Hepatic stellate cell (primary cell): ENCODE measurements at regions not wholly inside any gene's neighbourhood (a gene's known extent, or its start where the extent isn't known, plus 50 kb on each side); places are given as distances from the start of the nearest gene placed in this dataset.

Experiments used
- DNase-seq: peaks from one replicate; pipeline ENCODE4 v3.0.0; 2011; ENCODE audit warnings: low spot score

DNA sequence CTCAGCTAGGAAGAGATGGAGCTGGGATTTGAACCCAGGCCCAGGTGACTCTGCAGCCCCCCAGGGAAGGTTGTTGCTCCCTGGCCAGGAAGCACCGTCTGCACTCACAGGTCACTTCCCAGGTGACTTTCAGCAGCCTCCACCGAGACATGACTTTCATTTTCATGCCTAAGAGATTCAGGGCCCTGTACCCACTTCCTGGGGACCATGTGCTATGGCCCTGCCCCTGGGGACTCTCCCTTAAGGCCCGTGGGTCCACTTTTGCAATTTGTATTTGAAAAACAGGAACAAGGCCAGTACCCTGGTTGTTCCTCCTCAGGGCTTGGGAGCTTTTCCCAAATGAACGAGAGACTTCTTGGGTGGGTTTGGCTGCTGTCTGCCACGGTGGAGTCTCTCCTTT, 191.0 kb downstream of the IRF8 start:
- DNase-seq = no peak

DNA sequence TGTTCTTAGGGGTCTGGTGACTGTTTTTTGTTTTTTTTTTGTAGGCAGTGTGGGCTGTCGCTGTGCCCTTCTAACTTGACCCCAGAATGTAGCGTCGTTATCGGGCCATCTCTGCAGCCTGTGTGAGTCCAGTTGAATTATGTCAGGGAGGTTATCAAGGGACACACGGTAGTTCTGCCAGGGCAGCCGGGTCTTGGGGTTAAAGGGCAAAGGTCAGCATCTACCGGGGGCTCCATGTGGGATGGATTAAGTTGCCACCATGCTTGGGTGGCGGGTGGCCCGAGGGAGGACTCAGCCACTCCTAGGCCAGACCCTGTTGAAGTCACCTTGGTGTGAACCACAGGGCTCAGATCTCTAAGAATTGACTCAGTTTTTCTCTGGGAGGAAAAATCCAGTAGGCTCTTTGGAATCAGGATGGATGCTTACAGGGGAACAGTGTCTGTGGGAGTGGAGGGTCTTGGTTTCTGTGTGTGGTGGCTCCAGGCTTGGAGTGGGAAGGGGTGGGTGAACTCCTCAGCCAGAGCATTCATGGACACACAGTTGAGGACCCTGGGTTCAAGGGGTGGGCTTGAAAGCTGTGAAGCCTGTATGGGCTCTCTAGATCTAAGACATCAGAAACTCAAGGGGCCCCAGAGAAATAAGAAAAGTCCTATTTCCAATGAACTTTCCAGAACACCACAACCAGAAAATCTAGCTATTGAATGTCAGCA, 191.7 kb downstream of the IRF8 start:
- no peak for DNase-seq

DNA sequence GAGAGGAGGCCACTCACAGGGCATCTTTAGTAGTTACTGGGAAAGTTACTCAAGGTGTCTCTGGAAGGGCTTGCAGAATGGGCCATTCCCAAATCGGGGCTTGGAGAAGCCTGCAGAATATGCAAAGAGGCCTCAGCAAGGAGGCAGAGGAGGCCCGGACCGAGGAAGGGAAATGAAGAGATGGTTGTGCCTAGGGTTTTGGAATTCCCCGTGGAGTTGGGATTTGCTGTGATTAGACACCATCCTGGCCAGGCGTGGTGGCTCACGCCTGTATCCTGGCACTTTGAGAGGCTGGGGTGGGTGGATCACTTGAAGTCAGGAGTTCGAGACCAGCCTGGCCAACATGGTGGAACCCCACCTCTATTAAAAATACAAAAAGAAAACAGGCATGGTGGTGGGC, 193.0 kb downstream of the IRF8 start:
- DNase-seq = no peak

DNA sequence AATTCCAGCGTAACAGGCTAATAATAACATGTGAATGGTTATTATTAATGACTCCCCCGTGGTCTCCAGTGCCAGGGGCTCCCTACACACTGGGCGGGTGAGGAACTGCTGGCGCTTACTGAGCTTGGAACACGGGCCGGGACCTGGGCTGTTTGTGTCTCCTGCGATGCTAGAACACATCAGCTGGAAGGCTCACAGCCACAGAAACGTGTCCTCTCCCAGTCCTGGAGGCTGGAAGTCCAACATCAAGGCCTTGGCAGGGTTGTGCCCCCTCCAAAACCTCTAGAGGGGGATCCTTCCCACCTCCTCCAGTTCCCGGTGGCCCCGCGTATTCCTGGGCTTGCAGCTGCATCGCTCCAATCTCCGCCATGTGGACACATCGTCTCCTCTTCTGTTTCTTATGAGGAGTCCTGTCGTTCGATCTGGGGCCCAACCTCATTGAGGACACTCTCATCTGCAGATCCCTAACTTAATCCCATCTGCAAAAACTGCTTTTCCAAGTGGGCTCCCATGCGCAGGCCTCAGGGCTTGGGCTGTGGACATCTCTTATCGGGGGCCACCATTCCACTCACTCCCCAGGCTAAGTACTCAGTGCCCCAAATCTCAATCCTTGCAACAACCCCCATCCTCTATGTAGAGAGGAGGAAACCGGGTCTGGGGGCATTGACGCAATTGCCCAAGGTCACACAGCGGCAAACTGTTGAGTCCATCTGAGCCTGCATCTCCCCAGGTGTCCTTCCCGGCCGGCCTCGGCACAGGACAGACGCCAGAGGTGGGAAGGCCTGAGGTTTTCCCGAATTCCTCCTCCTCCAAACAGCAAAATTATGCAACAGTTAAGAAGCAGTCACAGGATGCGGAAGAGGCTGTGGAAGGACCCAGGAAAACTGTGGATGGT, 193.9 kb downstream of the IRF8 start:
- DNase-seq = no peak

DNA sequence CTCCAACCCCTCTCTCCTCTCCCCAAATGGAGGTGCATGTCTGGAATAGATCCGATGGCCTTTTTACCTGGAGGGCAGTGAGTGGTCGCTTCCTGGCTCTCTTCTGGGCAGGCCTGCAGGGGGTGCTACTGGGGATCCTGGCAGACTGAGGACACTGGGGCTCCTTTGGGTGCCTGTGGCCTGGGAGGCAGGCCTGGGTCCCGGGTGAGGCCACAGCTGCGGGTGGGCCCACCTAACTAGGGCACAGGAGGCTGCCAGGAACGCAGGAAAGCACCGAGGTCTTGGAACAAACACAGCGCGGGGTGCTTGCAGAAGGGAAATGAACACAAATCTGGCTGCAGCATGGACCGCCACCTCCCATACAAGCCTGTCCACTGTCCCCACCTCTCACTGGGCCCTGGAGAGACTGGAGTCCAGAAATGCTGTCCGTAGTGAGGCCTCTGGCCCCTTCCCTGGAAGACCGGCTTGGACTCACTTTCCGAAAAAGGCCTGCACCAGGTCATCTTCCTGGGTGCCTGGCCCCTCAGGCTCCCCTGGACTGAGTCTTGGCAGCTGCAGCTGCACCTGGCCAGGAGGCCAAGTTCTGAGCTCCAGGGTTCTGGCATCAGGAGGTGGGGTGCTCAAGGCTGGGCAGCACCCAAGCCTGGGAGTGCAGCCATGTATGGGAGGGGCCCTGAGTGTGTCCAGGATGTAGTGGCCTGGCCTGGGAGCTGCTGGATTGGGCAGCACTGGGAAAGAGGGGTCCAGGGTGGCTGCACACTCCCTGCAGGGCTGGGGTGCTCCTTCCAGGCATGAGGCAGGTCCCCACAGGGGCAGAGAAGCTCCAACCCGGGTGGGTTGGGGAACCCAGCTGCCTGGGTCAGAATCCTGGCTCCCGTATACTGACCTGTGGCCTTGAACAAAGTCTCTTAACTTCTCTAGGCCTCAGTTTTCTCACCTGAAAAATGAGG, 195.1 kb downstream of the IRF8 start:
- DNase-seq = no peak

DNA sequence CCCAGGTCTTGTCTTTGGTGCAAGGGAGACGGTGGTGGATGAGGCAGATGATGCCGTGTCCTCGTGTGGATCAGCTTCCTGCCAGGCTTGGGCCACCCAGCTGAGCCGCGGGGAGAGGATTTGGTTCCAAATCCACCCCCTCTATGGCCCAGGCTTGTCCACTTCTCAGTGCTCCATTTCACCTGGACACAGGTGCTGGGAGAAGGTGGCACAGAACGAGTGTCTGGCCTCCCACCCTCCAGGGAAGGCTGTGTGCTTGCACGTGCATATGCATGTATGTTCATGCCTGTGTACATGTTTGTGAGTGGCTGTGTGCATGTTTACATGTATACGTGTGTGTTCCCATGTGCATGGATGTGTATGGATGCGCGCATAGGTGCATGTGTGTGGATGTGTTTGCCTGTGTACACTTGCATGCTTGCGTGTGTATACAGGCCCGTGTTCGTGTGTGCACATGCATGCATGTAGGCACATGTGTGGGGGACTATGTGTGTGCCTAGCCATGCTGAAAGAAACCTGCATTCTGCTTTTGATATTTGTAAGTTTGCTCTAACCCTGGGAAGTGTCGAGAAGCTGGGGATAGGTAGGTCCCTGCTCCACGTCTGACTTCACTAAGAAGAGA, 196.3 kb downstream of the IRF8 start:
- no peak for DNase-seq

DNA sequence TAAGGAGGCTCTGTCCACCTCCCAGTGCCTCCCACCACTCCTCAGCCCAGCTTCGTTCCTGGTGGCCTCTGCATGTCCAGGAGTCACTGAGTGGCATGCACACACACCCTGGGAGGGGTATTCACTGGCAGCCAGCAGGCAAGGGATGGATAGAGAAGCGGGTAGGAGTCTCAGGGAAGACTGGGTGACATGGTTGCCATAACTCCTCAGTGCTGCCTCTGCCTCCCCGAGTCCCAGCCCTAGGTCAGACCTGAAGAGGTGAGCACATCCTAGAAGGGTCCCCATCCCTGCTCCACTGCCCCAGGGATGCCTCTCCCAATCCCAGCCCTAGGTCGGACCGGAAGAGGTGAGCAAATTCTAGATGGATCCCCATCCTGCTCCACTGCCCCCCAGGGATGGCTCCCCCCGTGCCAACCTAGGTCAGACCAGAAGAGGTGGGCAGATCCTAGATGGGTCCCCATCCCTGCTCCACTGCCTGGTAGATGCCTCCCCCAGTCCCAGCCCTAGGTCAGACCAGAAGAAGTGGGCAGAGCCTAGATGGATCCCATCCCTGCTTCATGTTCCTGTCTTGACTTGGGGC, 197.0 kb downstream of the IRF8 start:
- no peak for DNase-seq

DNA sequence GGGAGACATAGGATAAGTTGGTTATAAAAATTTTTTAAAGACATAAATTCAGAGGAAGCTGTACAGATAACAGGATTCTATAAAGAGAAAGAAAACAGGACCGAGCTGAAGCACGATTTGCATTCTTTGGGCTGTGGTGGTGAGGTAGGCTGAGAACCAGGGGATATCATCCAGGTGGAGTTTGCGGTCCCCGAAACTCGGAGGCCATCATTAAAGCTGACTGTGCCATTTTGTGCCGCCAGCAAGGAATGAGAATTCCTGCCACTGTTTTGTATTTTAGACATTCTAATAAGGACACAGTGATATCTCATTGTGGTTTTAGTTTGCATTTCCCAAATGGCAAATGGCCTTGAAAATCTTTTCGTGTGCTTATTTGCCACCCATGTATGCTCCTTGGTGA, 197.9 kb downstream of the IRF8 start:
- no peak for DNase-seq

DNA sequence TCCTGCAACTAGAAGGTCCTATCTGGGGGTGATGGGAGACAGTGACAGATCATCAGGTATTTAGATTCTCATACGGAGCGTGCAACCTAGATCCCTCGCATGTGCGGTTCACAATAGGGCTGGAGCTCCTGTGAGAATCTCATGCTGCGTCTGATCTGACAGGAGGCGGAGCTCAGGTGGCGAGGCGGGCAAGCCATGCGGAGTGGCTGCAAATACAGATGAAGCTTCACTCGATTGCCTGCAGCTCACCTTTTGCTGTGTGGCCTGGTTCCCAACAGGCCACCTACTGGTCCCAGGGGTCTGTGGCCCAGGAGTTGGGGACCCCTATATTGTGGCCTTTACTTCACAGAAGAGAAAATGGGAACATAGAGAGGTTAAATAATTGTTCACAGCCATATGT, 200.4 kb downstream of the IRF8 start:
- DNase-seq = no peak

DNA sequence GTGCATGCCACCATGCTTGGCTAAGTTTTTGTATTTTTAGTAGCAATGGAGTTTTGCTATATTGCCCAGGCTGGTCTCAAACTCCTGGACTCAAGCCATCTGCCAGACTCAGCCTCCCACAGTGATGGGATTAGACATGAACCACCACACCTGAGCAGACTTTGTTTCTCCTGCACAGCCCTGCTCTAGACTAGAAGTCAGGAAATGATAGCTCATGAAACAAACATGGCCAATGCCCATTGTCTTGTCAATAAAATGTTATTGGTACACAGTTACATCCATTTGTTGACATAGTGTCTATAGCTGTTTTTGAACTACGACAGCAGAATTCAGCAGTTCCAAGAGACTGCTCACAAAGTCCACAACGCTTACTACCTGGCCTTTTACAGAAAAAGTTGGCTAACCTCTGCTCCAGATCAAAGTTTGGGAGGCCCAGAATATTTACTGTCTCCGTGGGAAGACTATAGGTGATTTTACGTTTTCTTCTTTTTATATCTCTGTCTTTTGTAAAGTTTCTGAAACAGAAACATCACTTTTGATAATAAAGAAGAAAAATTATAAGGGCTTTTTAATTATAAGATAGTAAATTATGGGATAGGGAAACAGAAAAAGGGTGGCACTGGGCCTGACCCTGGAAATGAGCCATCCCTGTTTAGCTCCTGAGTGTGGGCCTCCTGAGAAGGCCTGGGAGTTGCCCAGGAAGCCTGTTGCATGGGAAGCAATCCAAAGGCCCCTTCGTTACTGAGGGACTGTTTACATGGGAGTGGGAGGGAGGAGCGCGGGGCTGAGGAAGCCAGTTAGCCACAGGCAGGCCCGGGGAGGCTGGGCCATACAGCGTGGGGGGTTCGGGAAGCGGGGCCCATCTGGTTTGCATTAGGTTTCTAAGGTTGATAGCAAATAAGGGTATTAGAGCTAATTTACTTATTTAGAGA, 201.5 kb downstream of the IRF8 start:
- no peak for DNase-seq

DNA sequence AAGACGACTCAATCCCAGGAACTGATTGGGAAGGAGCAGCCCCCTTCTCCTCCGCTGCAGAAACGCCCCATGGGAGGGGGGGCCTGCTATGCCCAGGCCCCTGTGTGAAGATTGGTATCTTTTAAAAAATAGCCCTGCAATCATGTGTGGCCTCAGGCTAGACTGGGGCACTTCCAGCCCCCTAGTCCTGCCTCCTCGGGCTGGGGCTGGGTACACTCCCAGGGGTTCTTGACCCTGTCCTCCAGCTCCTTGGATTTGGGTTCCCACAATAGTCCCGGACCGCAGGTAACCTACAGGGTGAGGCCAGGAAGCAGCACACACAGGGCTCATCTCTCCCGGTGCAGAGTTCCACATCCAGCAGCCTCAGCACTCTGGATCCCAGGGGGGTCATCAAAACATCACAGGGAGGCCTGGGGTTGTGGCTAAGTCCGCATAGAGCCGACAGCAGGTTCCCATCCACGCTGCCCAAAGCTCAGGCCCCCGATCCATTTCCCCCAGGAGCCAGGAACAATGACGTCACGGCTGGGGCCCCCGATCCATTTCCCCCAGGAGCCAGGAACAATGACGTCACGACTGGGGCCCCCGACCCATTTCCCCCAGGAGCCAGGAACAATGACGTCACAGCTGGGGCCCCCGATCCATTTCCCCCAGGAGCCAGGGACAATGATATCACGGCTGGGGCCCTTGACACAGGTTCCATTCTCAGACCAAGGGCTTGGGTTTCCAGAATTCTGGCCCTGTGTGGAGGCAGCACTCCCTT, 202.4 kb downstream of the IRF8 start:
- DNase-seq = no peak

DNA sequence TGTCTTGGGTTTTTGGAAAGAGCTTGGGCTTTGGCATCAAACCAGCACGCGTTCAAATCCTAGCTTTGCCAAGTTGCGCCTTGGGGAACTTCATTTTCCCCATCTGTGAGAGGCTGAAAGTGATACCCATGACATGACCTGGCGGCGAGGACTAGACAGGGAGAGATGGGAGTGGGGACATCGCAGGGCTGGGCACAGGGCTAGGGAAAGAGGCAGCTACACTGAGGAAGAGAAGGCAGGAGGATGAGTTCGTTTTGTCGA, 202.9 kb downstream of the IRF8 start:
- no peak for DNase-seq

DNA sequence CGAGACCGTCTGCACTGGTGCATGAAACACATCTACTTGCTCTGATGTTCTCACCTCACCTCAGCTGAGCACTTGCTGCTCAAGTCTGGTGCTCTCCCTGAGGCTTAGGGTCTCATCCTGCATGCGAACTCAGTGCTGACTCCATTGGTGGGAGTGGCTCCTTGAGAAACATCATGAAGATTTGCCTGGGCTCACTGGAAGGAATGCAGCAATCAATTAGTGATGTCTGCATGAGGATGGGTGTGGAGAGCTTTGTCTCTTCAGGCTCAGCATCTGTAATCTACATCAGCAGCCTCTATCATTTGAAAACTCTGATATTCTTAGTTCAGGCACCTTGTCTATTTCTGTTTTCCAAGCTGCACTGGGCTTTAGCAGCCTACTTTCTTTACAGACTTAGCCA, 204.4 kb downstream of the IRF8 start:
- no peak for DNase-seq

DNA sequence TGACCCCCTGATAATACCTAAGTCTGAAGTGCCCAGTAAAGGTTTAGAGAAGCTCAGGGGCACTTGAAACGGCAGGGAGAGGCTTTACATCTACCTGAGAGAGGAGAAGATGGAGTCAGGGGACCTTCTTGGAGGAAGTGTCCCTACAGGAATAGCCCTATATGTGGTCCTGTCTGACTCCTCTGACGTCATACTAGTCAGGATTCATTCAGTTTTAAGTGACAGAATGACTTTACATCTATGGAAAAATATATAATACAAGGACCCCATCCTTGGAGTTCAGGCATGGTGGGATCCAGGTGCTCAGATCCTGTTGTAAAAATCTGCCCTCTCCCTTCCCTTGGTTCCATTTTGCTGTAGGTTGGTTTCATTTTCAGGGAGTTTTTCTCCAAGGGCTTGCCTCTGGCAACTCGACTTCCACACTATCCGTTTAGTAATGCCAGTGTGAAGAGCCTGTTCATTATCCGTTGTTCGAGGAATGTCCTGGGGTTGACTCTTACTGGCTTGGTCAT, 205.6 kb downstream of the IRF8 start:
- DNase-seq = no peak

DNA sequence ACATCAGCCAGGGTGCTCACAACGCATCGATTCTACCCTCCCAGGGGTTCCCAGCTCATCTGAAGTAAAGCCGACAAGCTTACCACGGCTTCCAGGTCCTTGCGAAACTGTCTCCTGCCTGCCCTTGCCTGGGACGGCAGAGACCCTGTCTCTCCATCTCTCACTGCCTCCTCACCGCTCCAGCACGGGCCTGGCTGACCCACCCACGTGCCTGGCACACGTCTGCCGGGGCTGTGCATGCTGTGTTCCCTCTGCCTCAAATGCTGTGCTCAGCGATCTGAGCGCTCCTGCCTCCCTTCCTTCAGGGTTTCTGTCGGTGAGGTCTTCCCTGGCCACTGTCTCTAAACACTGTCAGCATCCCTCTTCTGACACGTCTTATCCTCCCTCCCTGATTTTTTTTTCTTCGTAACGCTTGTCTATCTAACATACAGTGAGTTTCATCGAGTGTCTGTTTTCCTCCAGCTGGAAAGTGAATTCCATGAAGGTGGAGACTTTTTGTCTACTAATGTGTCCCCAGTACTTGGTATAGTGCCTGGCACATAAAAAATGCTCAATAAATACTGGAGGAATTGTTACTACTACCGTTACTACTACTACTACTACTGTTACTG, 208.4 kb downstream of the IRF8 start:
- no peak for DNase-seq

DNA sequence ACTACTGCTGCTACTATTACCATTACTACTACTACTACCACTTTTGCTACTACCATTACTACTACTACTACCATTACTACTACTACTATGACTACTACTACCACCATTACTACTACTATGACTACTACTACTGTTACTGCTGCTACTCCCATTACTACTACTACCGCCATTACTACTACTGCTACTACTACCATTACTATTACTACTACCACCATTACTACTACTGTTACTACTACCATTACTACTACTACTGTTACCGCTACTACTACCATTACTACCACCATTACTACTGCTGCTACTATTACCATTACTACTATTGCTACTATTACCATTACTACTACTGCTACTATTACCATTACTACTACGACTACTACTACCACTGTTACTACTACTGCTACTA, 209.1 kb downstream of the IRF8 start:
- DNase-seq = no peak

DNA sequence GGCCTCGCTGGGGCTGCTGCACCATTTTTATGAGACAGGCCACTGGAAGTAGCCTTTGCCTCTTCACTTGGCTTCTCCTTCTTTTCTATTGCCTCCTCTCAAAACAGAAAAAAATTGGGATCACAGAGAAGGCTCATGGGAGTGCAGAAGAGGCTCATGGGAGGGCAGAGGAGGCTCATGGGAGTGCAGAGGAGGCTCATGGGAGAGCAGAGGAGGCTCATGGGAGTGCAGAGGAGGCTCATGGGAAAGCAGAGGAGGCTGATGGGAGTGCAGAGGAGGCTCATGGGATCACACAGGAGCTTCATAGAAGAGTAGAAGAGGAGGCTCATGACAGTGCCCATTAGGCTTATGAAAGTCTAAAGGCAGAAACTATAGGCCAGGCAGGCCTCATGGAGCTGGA, 211.2 kb downstream of the IRF8 start:
- DNase-seq = no peak

DNA sequence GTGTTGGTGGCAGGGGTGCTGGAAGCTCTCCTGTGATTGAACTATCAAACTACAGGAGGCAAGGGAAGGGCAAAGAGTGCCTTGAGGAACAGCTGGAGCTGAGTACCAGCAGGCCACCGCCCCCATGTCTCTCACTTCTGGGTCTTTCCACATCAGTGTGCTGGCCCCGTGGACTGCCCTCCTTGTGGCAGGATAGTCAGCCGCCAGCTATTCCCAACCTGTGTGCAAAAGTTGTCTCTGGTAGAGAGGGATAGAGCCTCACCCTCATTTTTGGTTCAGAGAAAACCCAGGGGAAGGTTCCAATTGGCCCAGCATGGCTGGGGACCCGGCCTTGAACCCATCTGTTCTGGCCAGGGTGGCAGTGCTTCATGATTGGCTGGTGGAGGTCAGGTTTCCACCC, 211.8 kb downstream of the IRF8 start:
- DNase-seq = no peak

DNA sequence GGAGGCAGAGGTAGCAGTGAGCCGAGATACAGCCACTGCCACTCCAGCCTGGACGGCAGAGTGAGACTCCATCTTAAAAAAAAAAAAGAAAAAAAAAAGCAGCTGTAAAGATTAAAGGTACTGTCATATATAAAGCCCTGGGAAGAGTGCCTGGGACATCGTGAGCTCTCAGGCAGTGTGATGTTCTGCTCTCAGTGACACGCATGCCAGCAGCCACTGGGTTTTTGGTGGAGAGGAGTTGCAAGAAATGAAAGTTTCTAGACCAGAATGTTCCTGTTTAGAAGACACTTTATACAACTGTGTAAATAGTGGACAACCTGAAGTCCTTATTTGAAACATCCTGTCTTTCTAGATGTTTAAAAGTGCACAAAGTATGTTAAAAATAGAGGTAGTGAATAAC, 213.2 kb downstream of the IRF8 start:
- no peak for DNase-seq
